COLO829 (cell line): ENCODE measurements at regions not wholly inside any gene's neighbourhood (a gene's known extent, or its start where the extent isn't known, plus 50 kb on each side); places are given as distances from the start of the nearest gene placed in this dataset.

Experiments used
- DNase-seq: peaks from one replicate; pipeline ENCODE4 v3.0.0; 2012; ENCODE audit warnings: low spot score

DNA sequence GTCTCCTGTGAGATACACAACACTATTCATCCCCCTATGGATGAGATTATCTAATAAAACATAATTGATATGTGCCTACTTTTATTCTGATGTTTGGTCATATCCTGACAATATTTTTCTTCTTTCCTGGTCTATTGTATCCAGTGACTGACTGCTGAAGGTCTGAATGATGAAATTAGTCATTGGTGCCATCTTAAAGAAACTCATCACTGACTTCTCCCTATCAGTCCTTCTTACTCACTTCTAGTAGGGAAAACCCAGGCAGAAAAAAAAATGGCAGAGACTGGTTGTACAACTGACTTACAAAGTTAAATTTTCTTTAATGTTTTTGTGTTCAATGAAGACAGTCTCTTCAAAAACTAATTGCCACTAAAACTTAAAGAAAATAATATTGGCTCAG, 377.4 kb downstream of the HTR7 start:
- no peak for DNase-seq

DNA sequence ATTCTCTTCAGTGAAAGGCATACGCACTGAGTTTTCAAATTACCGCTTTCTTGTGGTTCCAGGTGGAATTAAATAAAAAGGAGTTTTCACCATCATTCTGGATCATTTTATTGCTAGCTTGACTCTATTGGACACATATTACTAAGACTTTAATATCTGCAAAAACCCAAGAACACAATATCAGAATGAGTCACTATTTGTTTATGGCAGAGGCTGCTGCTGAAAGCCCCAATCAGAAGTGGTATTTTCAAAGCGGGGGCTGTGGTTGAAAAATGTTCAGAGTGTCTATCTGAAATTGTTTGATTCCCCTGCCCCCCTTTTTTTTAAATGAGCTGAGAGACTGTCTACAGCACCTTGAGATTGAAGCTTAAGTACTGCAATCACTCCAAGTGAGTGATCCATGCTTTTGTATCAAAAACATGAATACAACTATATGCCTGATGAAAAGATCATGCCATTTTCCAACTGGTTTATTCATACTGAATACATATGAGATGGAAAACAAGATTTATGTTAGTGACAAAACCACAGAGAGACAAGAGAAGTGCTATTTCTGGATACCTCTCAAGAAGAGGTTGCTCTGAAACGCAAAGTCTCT, 376.4 kb downstream of the HTR7 start:
- DNase-seq, result no peak

DNA sequence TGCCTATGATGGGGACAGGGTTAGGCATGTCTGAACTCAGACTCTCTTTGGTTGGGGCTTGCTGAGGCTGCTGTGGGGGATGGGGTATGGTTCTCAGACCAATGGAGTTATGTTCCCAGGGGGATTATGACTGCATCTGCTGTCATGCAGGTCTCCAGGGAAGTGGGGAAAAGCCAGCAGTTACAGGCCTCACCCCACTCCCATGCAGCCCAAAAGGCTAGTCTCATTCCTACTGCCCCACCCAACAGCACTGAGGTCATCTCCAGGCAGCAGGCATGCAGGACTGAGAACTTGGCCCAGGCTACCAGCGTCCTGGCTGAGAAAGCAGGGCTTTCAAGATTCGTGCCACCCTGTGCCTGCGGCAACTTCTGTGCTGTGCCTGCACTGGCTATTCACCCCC, 373.3 kb downstream of the HTR7 start:
- no peak for DNase-seq

DNA sequence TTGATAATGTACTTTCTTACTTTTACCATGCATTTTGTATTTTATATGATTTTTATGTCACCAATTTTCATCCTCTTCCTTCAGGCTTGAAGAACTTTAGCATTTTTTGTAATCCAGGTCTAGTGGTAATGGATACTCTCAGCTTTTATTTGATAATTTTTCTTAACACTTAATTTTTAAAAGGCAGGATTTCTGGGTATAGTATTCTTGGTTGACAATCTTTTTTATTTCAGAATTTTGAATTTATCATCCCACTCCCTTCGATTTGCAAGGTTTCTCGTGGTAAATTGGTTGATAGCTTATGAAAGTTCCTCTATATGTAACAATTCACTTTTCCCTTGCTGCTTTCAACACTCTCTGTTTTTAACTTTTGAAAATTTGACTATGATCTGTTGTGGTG, 363.7 kb downstream of the HTR7 start:
- DNase-seq, result no peak

DNA sequence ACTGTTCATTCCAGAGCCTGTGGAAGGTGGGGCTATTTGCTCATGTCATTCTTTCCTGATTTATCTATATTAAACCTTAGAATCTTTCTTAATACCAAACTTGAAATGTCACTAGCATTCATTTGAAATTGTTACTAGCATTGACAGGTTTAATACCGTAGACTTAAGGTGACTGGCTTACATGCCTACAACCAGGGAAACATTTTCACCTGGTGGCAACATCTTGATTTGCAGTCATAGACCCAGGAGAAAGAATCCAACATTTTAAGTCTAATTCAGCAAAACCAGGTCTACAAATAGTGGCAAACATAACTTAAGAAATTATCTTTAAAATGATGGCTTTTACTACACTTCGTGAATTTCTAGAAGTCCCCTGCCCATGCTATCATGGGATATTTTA, 353.7 kb downstream of the HTR7 start:
- no peak for DNase-seq

DNA sequence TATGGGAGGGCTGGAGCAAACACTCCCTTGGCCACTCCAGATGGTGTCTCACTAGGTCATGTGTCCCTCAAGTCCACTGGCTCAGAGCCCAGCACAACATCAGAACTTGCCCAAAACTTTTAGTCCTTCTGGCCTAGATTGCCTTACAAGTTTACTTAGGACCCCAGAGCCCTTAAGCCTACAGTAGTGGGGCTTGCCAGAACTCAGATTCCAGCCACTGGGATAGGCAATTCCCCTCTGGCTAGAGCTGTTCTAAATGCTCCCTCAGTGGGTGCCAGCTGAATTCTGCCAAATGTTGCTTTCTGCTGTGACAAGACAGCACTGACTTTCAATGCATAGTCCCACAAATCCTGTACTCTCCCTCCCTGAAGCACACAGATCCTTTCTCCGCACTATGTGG, 331.1 kb downstream of the HTR7 start:
- DNase-seq, result no peak

DNA sequence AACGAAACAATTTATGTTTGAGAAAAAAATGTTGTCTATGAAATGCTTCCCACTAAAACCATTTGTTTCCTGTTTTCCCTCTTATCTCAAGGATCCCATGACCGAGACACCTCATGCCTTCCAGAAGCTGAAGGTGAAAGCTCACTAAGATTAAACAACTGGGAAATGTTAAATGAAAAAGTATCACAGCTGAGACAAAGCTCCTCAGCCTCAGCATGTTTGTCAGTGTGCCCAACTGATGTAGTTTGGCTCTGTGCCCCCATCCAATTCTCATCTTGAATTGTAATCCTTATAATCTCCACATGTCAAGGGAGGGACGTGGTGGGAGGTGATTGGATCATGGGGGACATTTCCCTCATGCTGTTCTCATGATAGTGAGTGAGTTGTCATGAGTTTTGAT, 327.3 kb downstream of the HTR7 start:
- DNase-seq, result no peak

- no peak for DNase-seq
Observed at GRCh38 chr10:90557385-90557784, 300.5 kb downstream of the HTR7 start.

- no peak for DNase-seq
Observed at GRCh38 chr10:90560331-90560730, 297.5 kb downstream of the HTR7 start.

- no peak for DNase-seq
Observed at GRCh38 chr10:90561666-90562065, 296.2 kb downstream of the HTR7 start.

- no peak for DNase-seq
Observed at GRCh38 chr10:90571481-90572258, 286.2 kb downstream of the HTR7 start.

GRCh38 chr10:90575125-90575524, 282.7 kb downstream of the HTR7 start:
- no peak for DNase-seq

- DNase-seq, result no peak
Observed at GRCh38 chr10:90577569-90577968, 280.3 kb downstream of the HTR7 start.

GRCh38 chr10:90579602-90580242, 278.1 kb downstream of the HTR7 start:
- no peak for DNase-seq

GRCh38 chr10:90583416-90583815, 274.4 kb downstream of the HTR7 start:
- no peak for DNase-seq

- peak; percentile 33 for DNase-seq
Observed at GRCh38 chr10:90587081-90587491, 270.8 kb downstream of the HTR7 start.

GRCh38 chr10:90587561-90587960, 270.3 kb downstream of the HTR7 start:
- no peak for DNase-seq

- no peak for DNase-seq
Observed at GRCh38 chr10:90588222-90588621, 269.6 kb downstream of the HTR7 start.

DNA sequence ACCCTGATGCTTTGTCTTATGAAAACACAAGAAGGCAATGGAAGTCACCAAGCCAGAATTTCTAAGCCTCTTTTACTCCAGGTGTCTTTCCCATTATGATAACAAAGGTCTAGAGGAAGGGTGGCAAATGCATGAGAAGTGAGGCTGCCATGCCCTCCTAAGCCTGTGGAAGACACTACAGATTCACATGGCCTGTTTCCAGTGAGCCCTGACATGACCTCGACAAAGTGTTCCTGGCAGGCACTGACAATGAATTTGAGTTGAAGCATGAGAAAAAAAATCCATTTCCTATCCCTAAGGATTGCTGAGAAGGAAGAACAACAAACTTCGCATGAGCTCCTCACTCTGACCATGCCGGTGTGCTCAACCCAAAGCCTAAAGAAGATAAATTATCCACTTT, 268.0 kb downstream of the HTR7 start:
- no peak for DNase-seq

DNA sequence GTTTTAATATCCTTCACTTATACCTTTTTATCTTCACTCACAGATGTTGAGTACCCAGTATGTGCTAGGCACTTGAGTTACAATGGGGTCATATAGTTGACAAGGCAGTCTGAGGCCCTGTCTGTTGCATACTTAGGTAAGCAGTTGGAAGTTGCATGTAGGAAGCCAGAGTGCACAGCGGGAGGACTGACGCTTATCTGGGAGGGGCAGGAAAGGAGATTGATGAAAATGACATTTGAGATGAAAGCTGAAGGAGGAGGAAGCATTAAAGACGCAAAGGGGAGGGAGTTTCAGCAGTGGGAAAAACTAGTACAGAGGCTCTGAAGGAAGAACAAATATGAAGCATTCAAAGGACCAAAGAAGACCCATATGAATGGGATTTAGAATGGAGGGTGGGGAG, 266.2 kb downstream of the HTR7 start:
- DNase-seq, result no peak

- peak; percentile 17 for DNase-seq
Observed at GRCh38 chr10:90592638-90593302, 265.1 kb downstream of the HTR7 start.

GRCh38 chr10:90598513-90598912, 259.3 kb downstream of the HTR7 start:
- DNase-seq, result no peak
